ENCODE measurements at regions not wholly inside any gene's neighbourhood (a gene's known extent, or its start where the extent isn't known, plus 50 kb on each side); places are given as distances from the start of the nearest gene placed in this dataset.

DNA sequence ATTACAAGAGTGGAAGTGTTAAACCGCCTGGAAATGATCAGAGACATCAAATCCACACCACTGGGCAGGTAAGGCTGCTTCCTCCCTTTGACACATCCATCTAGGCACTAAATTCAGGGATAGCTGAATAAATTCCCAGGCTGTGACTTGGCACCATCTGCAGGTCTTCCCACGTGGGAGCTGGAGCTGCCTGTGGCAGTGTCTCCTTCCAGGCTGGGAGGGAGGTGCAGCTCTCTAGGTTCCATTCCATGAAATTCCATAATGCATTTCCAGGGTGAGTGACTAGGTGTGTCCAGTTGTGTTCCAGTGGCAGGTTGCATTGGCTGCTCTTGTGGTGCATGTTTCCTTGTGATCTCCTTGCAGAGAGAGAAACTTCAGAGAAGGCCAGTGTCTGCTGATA, 188.9 kb upstream of the CXCR4 start:
- DNase-seq: no peak
- H3K9me3 ChIP-seq (ENCODE audit: control insufficient read depth, low read length, poor library complexity, severe bottlenecking): no peaks in the 10 kb centered on the region
- no peaks in the 10 kb centered on the region for H3K36me3 Mint-ChIP-seq (ENCODE audit: low read depth)
- H3K4me3 Mint-ChIP-seq: no peak overlapping the region
- H3K4me1 Mint-ChIP-seq: peaks cover 13% of the 10 kb centered on the region
- ATAC-seq: no peak
- peaks cover 7% of the 10 kb centered on the region for H3K27me3 Mint-ChIP-seq
- H3K27ac Mint-ChIP-seq: no peak overlapping the region

DNA sequence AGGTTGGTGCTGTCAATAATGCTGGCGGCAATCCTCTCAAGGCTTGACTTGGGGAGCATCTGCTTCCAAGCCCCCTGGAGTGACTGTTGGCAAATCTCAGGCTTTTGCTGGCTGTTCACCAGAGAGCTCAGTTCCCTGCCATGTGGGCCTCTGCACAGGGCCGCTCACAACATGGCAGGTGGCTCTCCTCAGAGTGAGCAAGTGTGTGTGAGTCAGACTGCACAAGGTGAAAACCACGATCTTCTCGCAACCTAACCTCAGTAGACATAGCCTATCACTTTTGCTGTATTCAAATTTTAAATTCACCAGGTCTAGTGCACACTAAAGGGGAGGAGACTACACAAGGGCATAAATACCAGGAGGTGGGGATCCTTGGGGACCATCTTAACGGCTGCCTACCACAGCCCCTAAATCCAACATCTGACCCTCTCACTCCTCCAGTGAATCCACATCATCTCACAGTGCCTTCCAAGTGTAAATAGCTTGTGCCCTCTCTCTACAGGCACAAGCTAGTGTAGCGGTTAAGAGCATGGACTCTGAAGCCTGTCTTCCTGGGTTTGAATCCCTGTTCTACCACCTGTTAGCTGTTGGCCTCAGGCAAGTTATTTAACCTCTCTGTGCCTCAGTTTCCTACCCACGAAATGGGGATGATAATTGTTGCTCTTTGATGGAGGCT, 187.7 kb upstream of the CXCR4 start:
- Mint-ChIP-seq H3K36me3 (ENCODE audit: low read depth) (no peaks in the 10 kb centered on the region), H3K27me3 (peaks cover 11% of the 10 kb centered on the region), H3K27ac (peak overlapping the region; percentile 51), H3K4me3 (no peak overlapping the region), H3K4me1 (peaks cover 8% of the 10 kb centered on the region)
- DNase-seq (no peak), ATAC-seq (peak; percentile 86)
- H3K9me3 ChIP-seq (ENCODE audit: control insufficient read depth, low read length, poor library complexity, severe bottlenecking): no peaks in the 10 kb centered on the region

DNA sequence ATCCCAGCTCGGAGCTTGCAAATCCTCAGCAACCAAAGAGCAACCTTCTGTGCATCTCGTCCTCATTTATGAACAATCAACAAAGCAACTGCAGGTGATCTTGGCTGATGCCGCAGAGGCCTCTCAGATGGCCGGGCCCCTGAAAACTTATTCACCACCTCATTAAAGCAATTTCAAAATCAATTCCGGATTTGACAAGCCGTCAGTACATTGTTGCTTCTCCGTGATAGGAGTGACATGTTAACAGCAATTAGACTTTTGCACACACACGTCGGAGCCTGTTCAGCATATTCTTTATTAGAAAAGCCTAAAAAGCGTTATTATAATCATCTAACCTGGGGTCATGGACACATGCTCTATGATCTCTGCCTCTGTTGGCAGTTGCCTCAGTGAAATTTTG, 183.1 kb upstream of the CXCR4 start:
- H3K27ac Mint-ChIP-seq: no peak overlapping the region

GRCh38 chr2:136298631-136299030, 180.7 kb upstream of the CXCR4 start:
- no peaks in the 10 kb centered on the region for H3K9me3 ChIP-seq (ENCODE audit: control insufficient read depth, low read length, poor library complexity, severe bottlenecking)
- ATAC-seq (no peak), DNase-seq (no peak)
- Mint-ChIP-seq H3K4me3 (no peak overlapping the region), H3K27me3 (peaks cover 6% of the 10 kb centered on the region), H3K27ac (no peak overlapping the region), H3K36me3 (ENCODE audit: low read depth) (no peaks in the 10 kb centered on the region), H3K4me1 (no peaks in the 10 kb centered on the region)

More for the DNA sequence above, 183.1 kb upstream of the CXCR4 start:
- DNase-seq: no peak
- H3K27me3 Mint-ChIP-seq: peaks cover 6% of the 10 kb centered on the region
- no peak overlapping the region for H3K4me3 Mint-ChIP-seq
- H3K4me1 Mint-ChIP-seq: peaks cover 3% of the 10 kb centered on the region
- ATAC-seq: no peak
- H3K36me3 Mint-ChIP-seq (ENCODE audit: low read depth): no peaks in the 10 kb centered on the region
- H3K9me3 ChIP-seq (ENCODE audit: control insufficient read depth, low read length, poor library complexity, severe bottlenecking): no peaks in the 10 kb centered on the region

DNA sequence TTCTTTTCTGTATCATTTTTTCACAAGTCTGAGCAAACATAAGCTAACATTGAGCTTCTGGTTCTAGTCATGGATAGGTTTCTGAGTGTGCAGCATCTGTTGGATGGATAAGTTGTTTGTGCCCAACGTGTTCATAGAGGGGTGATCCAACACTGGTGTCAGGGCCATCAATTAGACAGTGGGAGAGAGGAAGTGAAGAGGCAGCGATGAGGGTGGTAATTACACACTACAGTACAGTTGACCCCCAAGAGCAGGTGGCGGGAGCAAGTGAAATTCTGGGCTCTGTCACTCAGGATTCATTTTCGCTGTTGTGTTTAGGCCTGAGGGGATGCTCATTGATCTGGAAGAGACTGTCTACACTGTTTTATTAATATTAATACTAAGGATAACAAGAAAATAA, 180.0 kb upstream of the CXCR4 start:
- DNase-seq: no peak
- peaks cover 6% of the 10 kb centered on the region for H3K27me3 Mint-ChIP-seq

GRCh38 chr2:136297312-136297711, 179.4 kb upstream of the CXCR4 start:
- Mint-ChIP-seq H3K27ac (no peak overlapping the region), H3K36me3 (ENCODE audit: low read depth) (no peaks in the 10 kb centered on the region), H3K27me3 (peaks cover 6% of the 10 kb centered on the region), H3K4me1 (peaks cover 3% of the 10 kb centered on the region), H3K4me3 (no peak overlapping the region)
- no peaks in the 10 kb centered on the region for H3K9me3 ChIP-seq (ENCODE audit: control insufficient read depth, low read length, poor library complexity, severe bottlenecking)
- DNase-seq: no peak
- no peak for ATAC-seq

More for the DNA sequence above, 180.0 kb upstream of the CXCR4 start:
- Mint-ChIP-seq H3K36me3 (ENCODE audit: low read depth) (no peaks in the 10 kb centered on the region), H3K4me3 (no peak overlapping the region), H3K4me1 (no peaks in the 10 kb centered on the region), H3K27ac (no peak overlapping the region)
- no peak for ATAC-seq
- no peaks in the 10 kb centered on the region for H3K9me3 ChIP-seq (ENCODE audit: control insufficient read depth, low read length, poor library complexity, severe bottlenecking)

GRCh38 chr2:136295168-136295567, 177.2 kb upstream of the CXCR4 start:
- Mint-ChIP-seq H3K4me3 (no peak overlapping the region), H3K36me3 (ENCODE audit: low read depth) (no peaks in the 10 kb centered on the region), H3K27ac (no peak overlapping the region), H3K27me3 (no peaks in the 10 kb centered on the region), H3K4me1 (peaks cover 4% of the 10 kb centered on the region)
- DNase-seq: no peak
- no peaks in the 10 kb centered on the region for H3K9me3 ChIP-seq (ENCODE audit: control insufficient read depth, low read length, poor library complexity, severe bottlenecking)
- no peak for ATAC-seq

DNA sequence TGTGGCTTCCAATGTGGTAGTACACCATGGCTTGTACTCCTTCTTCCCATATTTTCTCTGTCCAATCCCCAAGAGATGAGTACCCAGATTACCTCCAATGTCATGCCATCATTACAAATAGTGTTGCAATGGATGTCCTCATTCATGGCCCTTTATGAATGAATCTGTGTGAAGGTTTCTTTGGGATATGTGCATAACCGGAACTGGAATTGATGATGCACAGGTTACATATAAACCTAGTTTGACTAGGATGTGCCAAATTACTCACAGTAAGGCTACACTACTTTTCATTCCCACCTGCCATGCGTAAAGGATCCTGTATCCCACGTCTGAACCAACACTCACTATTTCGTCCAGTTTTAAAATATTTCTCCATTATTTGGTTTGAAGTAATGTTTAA, 173.9 kb upstream of the CXCR4 start:
- Mint-ChIP-seq H3K27me3 (no peaks in the 10 kb centered on the region), H3K4me3 (no peak overlapping the region), H3K27ac (no peak overlapping the region), H3K36me3 (ENCODE audit: low read depth) (no peaks in the 10 kb centered on the region), H3K4me1 (peaks cover 4% of the 10 kb centered on the region)
- ATAC-seq: no peak
- no peak for DNase-seq
- H3K9me3 ChIP-seq (ENCODE audit: control insufficient read depth, low read length, poor library complexity, severe bottlenecking): no peaks in the 10 kb centered on the region

DNA sequence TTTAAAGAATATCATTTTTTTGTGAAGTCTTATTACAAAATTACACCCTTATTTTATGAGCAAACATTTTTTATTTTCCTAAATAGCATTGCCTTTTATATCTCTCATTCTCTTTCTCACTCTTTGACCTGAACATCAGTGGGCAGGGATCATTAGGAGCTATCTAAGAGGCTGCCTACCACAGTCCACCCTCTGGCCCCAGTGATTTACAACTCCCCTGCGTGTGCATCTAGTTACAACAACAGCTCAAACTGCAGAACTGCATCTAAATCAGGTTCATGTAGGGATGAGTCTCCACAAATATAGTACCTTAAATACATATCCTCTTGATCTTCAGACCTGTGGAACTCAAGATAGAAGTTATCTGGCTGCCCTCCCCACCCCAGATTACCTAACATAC, 172.4 kb upstream of the CXCR4 start:
- DNase-seq (no peak), ATAC-seq (no peak)
- no peaks in the 10 kb centered on the region for H3K27me3 Mint-ChIP-seq
- H3K4me3 Mint-ChIP-seq: no peak overlapping the region
- H3K4me1 Mint-ChIP-seq: peaks cover 4% of the 10 kb centered on the region
- no peak overlapping the region for H3K27ac Mint-ChIP-seq
- H3K36me3 Mint-ChIP-seq (ENCODE audit: low read depth): no peaks in the 10 kb centered on the region
- H3K9me3 ChIP-seq (ENCODE audit: control insufficient read depth, low read length, poor library complexity, severe bottlenecking): no peaks in the 10 kb centered on the region

DNA sequence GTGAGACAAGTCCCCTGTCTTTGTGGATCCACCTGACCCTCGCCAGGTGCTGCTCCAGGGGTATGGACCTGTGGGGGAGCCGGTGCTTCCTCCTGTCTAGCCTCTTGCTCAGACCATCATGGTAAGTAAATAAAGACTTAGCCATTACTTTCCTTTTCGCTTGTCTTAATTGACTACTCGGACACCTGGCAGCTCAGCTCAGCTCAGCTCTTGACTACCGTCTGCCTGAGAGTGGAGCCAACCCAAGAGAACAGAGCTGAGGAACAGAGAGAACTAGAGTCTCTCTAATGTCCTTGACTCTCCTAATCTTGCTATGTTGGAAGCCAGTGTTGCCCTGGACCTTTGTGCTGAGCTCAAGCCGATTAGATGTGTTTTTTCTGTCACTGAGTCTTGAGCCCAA, 170.3 kb upstream of the CXCR4 start:
- H3K27ac Mint-ChIP-seq: peak overlapping the region; percentile 57
- peaks cover 11% of the 10 kb centered on the region for H3K4me1 Mint-ChIP-seq
- H3K27me3 Mint-ChIP-seq: no peaks in the 10 kb centered on the region
- ATAC-seq: no peak
- no peaks in the 10 kb centered on the region for H3K9me3 ChIP-seq (ENCODE audit: control insufficient read depth, low read length, poor library complexity, severe bottlenecking)
- no peak overlapping the region for H3K4me3 Mint-ChIP-seq
- DNase-seq: no peak
- H3K36me3 Mint-ChIP-seq (ENCODE audit: low read depth): no peaks in the 10 kb centered on the region

GRCh38 chr2:136286423-136286822, 168.5 kb upstream of the CXCR4 start:
- ATAC-seq (no peak), DNase-seq (no peak)
- H3K4me1 Mint-ChIP-seq: peaks cover 25% of the 10 kb centered on the region
- H3K9me3 ChIP-seq (ENCODE audit: control insufficient read depth, low read length, poor library complexity, severe bottlenecking): no peaks in the 10 kb centered on the region
- H3K36me3 Mint-ChIP-seq (ENCODE audit: low read depth): no peaks in the 10 kb centered on the region
- H3K27me3 Mint-ChIP-seq: no peaks in the 10 kb centered on the region
- peak overlapping the region; percentile 51 for H3K27ac Mint-ChIP-seq
- no peak overlapping the region for H3K4me3 Mint-ChIP-seq

GRCh38 chr2:136284226-136285119, 166.5 kb upstream of the CXCR4 start:
- no peak for ATAC-seq
- H3K9me3 ChIP-seq (ENCODE audit: control insufficient read depth, low read length, poor library complexity, severe bottlenecking): no peaks in the 10 kb centered on the region
- Mint-ChIP-seq H3K4me1 (peaks cover 36% of the 10 kb centered on the region), H3K36me3 (ENCODE audit: low read depth) (no peaks in the 10 kb centered on the region), H3K4me3 (no peak overlapping the region), H3K27me3 (no peaks in the 10 kb centered on the region), H3K27ac (peak overlapping the region; percentile 100)
- no peak for DNase-seq

DNA sequence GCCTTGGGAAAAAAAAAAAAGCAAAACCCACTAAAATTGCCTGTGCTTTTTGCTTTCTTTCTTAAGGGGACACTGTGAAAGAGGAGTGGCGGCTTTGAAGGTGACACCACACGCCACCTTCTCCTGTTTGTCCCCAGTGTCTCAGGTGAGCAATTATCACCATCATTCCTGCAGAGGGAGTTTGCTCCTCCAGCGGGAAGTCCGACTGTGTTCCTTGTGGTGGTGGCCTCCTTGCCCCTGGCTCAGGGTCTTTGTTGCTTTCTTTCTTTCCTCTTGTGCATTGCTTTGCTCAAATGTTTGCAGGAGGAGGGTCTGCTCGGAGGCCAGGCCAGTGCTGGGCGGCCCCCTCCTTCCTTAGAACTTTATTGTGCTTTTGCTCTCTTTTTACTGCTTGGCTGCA, 164.3 kb upstream of the CXCR4 start:
- ATAC-seq: no peak
- DNase-seq: no peak
- H3K9me3 ChIP-seq (ENCODE audit: control insufficient read depth, low read length, poor library complexity, severe bottlenecking): no peaks in the 10 kb centered on the region

More for the DNA sequence above, 164.3 kb upstream of the CXCR4 start:
- H3K27ac Mint-ChIP-seq: peak overlapping the region; percentile 100
- no peaks in the 10 kb centered on the region for H3K36me3 Mint-ChIP-seq (ENCODE audit: low read depth)
- H3K4me1 Mint-ChIP-seq: peaks cover 38% of the 10 kb centered on the region
- no peaks in the 10 kb centered on the region for H3K27me3 Mint-ChIP-seq
- H3K4me3 Mint-ChIP-seq: peak overlapping the region; percentile 36

All from T-helper 17 cell (primary cell).